Fibroblast of lung (primary cell): ENCODE measurements at regions not wholly inside any gene's neighbourhood (a gene's known extent, or its start where the extent isn't known, plus 50 kb on each side); places are given as distances from the start of the nearest gene placed in this dataset.

Source experiments
- EZH2 ChIP-seq: IDR thresholded peaks from 2 replicates; pipeline ENCODE4 v1.5.1; 2012; ENCODE audit warnings: low read length, control low read depth, mild to moderate bottlenecking; ENCODE audit errors: missing control alignments
- TF ChIP-seq, protein P1 (sequence below), 2 donors: IDR thresholded peaks in 1 of 2; conservative IDR thresholded peaks in 1 of 2; 1 replicate in 1 of 2; 2 replicates in 1 of 2; pipeline ENCODE4 v1.5.1; 2011 to 2012; ENCODE audit warnings: low read length in 2 of 2, control low read depth in 1 of 2, inconsistent platforms in 1 of 2, low read depth in 1 of 2, mild to moderate bottlenecking in 1 of 2

DNA sequence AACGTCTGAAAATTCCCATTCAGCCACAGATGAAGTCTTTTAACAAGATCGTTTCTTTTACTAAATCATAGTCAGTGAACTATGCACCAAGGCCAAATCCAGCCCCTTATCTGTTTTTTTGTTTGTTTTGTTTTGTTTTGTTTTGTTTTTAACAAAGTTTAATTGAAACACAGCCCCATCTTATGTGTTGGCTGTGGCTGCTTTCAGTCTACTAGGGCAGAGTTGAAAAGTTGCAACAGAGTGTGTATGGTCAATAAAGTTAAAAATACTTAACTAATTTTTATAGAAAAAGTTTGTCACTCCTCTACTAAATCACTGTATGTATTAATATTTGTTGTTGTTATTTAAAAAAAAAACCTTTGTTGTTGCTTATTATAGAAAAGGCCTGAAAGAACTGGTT is 137.1 kb downstream of the CAAP1 start:
- TF ChIP-seq, protein P1, sequence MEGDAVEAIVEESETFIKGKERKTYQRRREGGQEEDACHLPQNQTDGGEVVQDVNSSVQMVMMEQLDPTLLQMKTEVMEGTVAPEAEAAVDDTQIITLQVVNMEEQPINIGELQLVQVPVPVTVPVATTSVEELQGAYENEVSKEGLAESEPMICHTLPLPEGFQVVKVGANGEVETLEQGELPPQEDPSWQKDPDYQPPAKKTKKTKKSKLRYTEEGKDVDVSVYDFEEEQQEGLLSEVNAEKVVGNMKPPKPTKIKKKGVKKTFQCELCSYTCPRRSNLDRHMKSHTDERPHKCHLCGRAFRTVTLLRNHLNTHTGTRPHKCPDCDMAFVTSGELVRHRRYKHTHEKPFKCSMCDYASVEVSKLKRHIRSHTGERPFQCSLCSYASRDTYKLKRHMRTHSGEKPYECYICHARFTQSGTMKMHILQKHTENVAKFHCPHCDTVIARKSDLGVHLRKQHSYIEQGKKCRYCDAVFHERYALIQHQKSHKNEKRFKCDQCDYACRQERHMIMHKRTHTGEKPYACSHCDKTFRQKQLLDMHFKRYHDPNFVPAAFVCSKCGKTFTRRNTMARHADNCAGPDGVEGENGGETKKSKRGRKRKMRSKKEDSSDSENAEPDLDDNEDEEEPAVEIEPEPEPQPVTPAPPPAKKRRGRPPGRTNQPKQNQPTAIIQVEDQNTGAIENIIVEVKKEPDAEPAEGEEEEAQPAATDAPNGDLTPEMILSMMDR (conservative IDR thresholded peaks at IDR 0.05 in 1 of 2, IDR thresholded peaks at IDR 0.05 in 1 of 2; ENCODE audit: low read depth in 1 of 2, low read length in 2 of 2): no peak
- TF ChIP-seq EZH2: no peak
